ENCODE measurements at regions not wholly inside any gene's neighbourhood (a gene's known extent, or its start where the extent isn't known, plus 50 kb on each side); places are given as distances from the start of the nearest gene placed in this dataset.

- no peaks in the 10 kb centered on the region for H3K9me3 ChIP-seq
- intact Hi-C loops (cut with DNase I): no loop called here
- H3K4me1 ChIP-seq (replicated peaks): no peaks in the 10 kb centered on the region
- DNase-seq (ENCODE audit: low spot score): no peak
- no peaks in the 10 kb centered on the region for H3K27me3 ChIP-seq (replicated peaks; ENCODE audit: insufficient read depth)
- no peak overlapping the region for H3K27ac ChIP-seq
- TF ChIP-seq POLR2A (IDR thresholded peaks at IDR 0.05): no peak
- no peak overlapping the region for H3K4me3 ChIP-seq
- no peaks in the 10 kb centered on the region for H3K36me3 ChIP-seq
- 91% methylated on average over 2 of the region's 2 CpGs for WGBS
These were observed 582.4 kb upstream of the C9orf72 start for GRCh38 chr9:28155671-28156070.

- WGBS: 69% methylated on average over 1 of the region's 1 CpG
- TF ChIP-seq POLR2A (IDR thresholded peaks at IDR 0.05) (no peak), POLR2AphosphoS5 (IDR thresholded peaks at IDR 0.05) (no peak)
- TF ChIP-seq, protein P1, sequence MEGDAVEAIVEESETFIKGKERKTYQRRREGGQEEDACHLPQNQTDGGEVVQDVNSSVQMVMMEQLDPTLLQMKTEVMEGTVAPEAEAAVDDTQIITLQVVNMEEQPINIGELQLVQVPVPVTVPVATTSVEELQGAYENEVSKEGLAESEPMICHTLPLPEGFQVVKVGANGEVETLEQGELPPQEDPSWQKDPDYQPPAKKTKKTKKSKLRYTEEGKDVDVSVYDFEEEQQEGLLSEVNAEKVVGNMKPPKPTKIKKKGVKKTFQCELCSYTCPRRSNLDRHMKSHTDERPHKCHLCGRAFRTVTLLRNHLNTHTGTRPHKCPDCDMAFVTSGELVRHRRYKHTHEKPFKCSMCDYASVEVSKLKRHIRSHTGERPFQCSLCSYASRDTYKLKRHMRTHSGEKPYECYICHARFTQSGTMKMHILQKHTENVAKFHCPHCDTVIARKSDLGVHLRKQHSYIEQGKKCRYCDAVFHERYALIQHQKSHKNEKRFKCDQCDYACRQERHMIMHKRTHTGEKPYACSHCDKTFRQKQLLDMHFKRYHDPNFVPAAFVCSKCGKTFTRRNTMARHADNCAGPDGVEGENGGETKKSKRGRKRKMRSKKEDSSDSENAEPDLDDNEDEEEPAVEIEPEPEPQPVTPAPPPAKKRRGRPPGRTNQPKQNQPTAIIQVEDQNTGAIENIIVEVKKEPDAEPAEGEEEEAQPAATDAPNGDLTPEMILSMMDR (IDR thresholded peaks at IDR 0.05): no peak
- no peak overlapping the region for H3K4me3 ChIP-seq
- no peaks in the 10 kb centered on the region for H3K27me3 ChIP-seq (replicated peaks; ENCODE audit: insufficient read depth)
- H3K9me3 ChIP-seq: no peaks in the 10 kb centered on the region
- no peaks in the 10 kb centered on the region for H3K4me1 ChIP-seq (replicated peaks)
- DNase-seq (ENCODE audit: low spot score): no peak
- intact Hi-C loops (cut with DNase I): no loop called here
- no peaks in the 10 kb centered on the region for H3K36me3 ChIP-seq
- no peak overlapping the region for H3K27ac ChIP-seq
These were observed 585.2 kb upstream of the C9orf72 start for GRCh38 chr9:28158451-28158850.

DNA sequence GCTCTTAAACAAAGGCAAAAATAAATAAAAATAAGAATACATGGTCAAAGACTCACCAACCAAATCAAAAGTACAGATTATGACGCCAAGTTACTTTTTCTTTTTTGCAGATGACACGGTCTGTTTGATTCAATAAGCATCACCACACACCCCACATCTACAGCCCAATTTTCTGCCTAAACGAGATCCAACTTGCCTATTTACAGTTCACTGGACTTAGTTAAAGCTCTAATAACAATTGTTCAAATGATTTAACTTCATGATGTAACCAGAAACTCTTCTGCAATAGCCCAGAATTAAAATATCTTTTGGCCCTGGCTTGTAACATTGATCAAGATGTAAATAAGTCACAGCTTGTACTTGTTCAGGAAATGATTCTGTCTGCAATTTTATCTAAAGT, 590.3 kb upstream of the C9orf72 start:
- no peaks in the 10 kb centered on the region for H3K36me3 ChIP-seq
- H3K27ac ChIP-seq: no peak overlapping the region
- H3K9me3 ChIP-seq: no peaks in the 10 kb centered on the region
- no peak for DNase-seq (ENCODE audit: low spot score)
- no peak overlapping the region for H3K4me3 ChIP-seq
- no peak for TF ChIP-seq POLR2AphosphoS5 (IDR thresholded peaks at IDR 0.05)
- TF ChIP-seq, protein P1 (IDR thresholded peaks at IDR 0.05): no peak
- no peak for TF ChIP-seq POLR2A (IDR thresholded peaks at IDR 0.05)
- no peaks in the 10 kb centered on the region for H3K27me3 ChIP-seq (replicated peaks; ENCODE audit: insufficient read depth)
- no peaks in the 10 kb centered on the region for H3K4me1 ChIP-seq (replicated peaks)
- 31% methylated on average over 3 of the region's 3 CpGs for WGBS
- intact Hi-C loops (cut with DNase I): no loop called here

- DNase-seq (ENCODE audit: low spot score): no peak
- intact Hi-C loops (cut with DNase I): no loop called here
- Histone ChIP-seq H3K4me3 (no peak overlapping the region), H3K27ac (no peak overlapping the region), H3K4me1 (replicated peaks) (no peaks in the 10 kb centered on the region), H3K27me3 (replicated peaks; ENCODE audit: insufficient read depth) (no peaks in the 10 kb centered on the region), H3K36me3 (no peaks in the 10 kb centered on the region), H3K9me3 (no peaks in the 10 kb centered on the region)
- WGBS: 93% methylated on average over 2 of the region's 2 CpGs
- TF ChIP-seq POLR2AphosphoS5 (IDR thresholded peaks at IDR 0.05) (no peak), POLR2A (IDR thresholded peaks at IDR 0.05) (no peak)
- TF ChIP-seq, protein P1 (IDR thresholded peaks at IDR 0.05): no peak
These were observed 592.9 kb upstream of the C9orf72 start for GRCh38 chr9:28166179-28166578.

DNA sequence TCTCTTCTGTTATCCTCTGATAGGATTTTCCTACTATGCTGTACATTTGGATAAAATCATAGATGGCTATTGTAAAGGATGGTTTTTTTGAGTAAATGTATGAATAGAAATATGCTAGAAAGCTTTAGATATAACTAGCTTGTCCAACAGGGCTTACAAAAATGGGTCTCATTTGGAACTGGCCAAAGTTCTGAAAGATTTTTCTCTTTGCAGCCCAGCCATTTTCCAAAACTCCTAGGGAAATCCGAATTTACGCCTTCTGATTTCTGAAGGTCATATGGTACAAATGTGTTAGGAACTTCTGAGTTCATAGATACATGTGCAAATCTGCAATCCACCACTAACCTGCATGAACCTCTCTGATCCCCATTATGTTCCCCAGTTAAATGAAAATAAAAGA, 603.9 kb upstream of the C9orf72 start:
- TF ChIP-seq, protein P1 (IDR thresholded peaks at IDR 0.05): no peak
- no peak for TF ChIP-seq POLR2AphosphoS5 (IDR thresholded peaks at IDR 0.05)
- no peak for TF ChIP-seq POLR2A (IDR thresholded peaks at IDR 0.05)
- WGBS: 91% methylated on average over 2 of the region's 2 CpGs
- H3K27ac ChIP-seq: no peak overlapping the region
- no peaks in the 10 kb centered on the region for H3K27me3 ChIP-seq (replicated peaks; ENCODE audit: insufficient read depth)
- intact Hi-C loops (cut with DNase I): no loop called here
- no peaks in the 10 kb centered on the region for H3K36me3 ChIP-seq
- H3K9me3 ChIP-seq: no peaks in the 10 kb centered on the region
- H3K4me1 ChIP-seq (replicated peaks): no peaks in the 10 kb centered on the region
- DNase-seq (ENCODE audit: low spot score): no peak
- no peak overlapping the region for H3K4me3 ChIP-seq

Data from prostate gland (tissue), 2 donors.